Naive thymus-derived CD4-positive, alpha-beta T cell (primary cell): ENCODE measurements at regions not wholly inside any gene's neighbourhood (a gene's known extent, or its start where the extent isn't known, plus 50 kb on each side); places are given as distances from the start of the nearest gene placed in this dataset.
"Not testable (repeated sequence)": the region's sequence is repeated elsewhere in the genome, so short reads cannot be mapped to it uniquely, and the experiment has no call there.

ENCODE experiments used
- ATAC-seq: fragments of 150-1000 bp; cut with Tn5 transposase; 2 replicates; pipeline ENCODE4 v1.10.0; 2021; ENCODE audit warnings: mild to moderate bottlenecking, moderate library complexity
- CTCF ChIA-PET: fragments of 350-600 bp; sonication (Branson Sonifier 250); formaldehyde crosslinking; loops from one replicate; lab custom pipeline; 2021; ENCODE audit warnings: antibody characterized with exemption; lab: Charles Lee
- POLR2A ChIA-PET: fragments of 350-600 bp; sonication (Branson Sonifier 250); formaldehyde crosslinking; loops from one replicate; lab custom pipeline; 2021; ENCODE audit warnings: antibody characterized with exemption, inconsistent platforms; lab: Charles Lee
- DNase-seq, 9 donors: peaks; one replicate each; pipeline versions ENCODE4 v3.0.0 to v3.0.0-alpha.2; 2020 to 2022; ENCODE audit warnings: mixed read lengths in 1 of 9
- H3K27ac ChIP-seq: one replicate; pipeline ENCODE4 v1.7.0; 2013; ENCODE audit warnings: mild to moderate bottlenecking, low read depth, low read length, moderate library complexity
- H3K27me3 ChIP-seq, 2 donors: one replicate each; pipeline ENCODE4 v1.7.0; 2013; ENCODE audit warnings: low read length in 2 of 2, mild to moderate bottlenecking in 2 of 2, moderate library complexity in 2 of 2; ENCODE audit not compliant: control insufficient read depth in 2 of 2, insufficient read depth in 2 of 2
- H3K36me3 ChIP-seq, 3 experiments: 1 replicate in 2 of 3; 2 replicates in 1 of 3; pipeline ENCODE4 v1.7.0; 2013; ENCODE audit warnings: low read length in 3 of 3, mild to moderate bottlenecking in 3 of 3, moderate library complexity in 1 of 3; ENCODE audit not compliant: insufficient read depth in 3 of 3, control insufficient read depth in 2 of 3
- H3K4me1 ChIP-seq, 2 donors: one replicate each; pipeline ENCODE4 v1.7.0; 2013; ENCODE audit warnings: low read length in 2 of 2, mild to moderate bottlenecking in 2 of 2, moderate library complexity in 1 of 2; ENCODE audit not compliant: control insufficient read depth in 2 of 2, insufficient read depth in 2 of 2
- H3K4me3 ChIP-seq: 2 replicates; pipeline ENCODE4 v1.7.0; 2013; ENCODE audit warnings: mild to moderate bottlenecking, low read length
- H3K9me3 ChIP-seq, 3 experiments: 1 replicate in 2 of 3; 2 replicates in 1 of 3; pipeline ENCODE4 v1.7.0; 2013; ENCODE audit warnings: low read length in 3 of 3; ENCODE audit not compliant: control insufficient read depth in 2 of 3
- H3K27ac Mint-ChIP-seq, 9 donors: one replicate each; pipeline ENCODE4 v1.8.0; 2020 to 2022; ENCODE audit warnings: mixed read lengths in 9 of 9, mild to moderate bottlenecking in 8 of 9, moderate library complexity in 5 of 9, inconsistent platforms in 2 of 9
- H3K27me3 Mint-ChIP-seq, 5 donors: one replicate each; pipeline ENCODE4 v1.8.0; 2021 to 2022; ENCODE audit warnings: mixed read lengths in 5 of 5, mild to moderate bottlenecking in 1 of 5
- H3K36me3 Mint-ChIP-seq, 5 donors: one replicate each; pipeline ENCODE4 v1.8.0; 2020 to 2022; ENCODE audit warnings: mixed read lengths in 5 of 5, mild to moderate bottlenecking in 3 of 5, inconsistent platforms in 1 of 5
- H3K4me1 Mint-ChIP-seq, 7 donors: one replicate each; pipeline ENCODE4 v1.8.0; 2020 to 2022; ENCODE audit warnings: mixed read lengths in 7 of 7, mild to moderate bottlenecking in 3 of 7, inconsistent platforms in 1 of 7
- H3K4me3 Mint-ChIP-seq, 10 donors: one replicate each; pipeline ENCODE4 v1.8.0; 2020 to 2022; ENCODE audit warnings: mild to moderate bottlenecking in 10 of 10, mixed read lengths in 10 of 10, moderate library complexity in 6 of 10, inconsistent platforms in 2 of 10
- H3K9me3 Mint-ChIP-seq, 11 donors: one replicate each; pipeline ENCODE4 v1.8.0; 2020 to 2022; ENCODE audit warnings: mixed read lengths in 11 of 11, mild to moderate bottlenecking in 4 of 11, inconsistent platforms in 1 of 11, moderate library complexity in 1 of 11
- intact Hi-C, 2 donors: fragments of 100-400 bp; cut with micrococcal nuclease; formaldehyde crosslinking; loops; one replicate each; pipeline ENCODE4 v1.15.1; 2023

DNA sequence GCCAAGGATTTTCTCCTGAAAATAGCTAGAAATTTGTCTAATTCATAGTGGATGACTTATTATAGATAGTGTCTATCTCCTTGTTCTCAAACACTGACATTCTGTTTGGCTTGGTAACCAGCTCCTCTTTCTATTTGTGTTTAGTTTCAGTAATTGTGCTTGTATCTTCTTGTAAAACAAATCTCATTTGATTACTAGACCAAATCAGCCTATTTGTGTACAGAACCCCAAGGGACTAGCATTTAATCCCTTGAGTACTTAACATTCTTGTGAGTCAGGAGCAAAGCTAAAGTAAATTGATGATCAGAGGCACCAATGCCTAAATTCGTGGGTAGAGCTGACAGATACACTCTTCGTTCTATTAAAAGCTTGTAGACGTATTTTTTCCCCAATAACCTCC is 306.5 kb upstream of the SLITRK3 start:
- peaks cover 6 to 24% (median 10%) of the 10 kb centered on the region in 11 donors for H3K9me3 Mint-ChIP-seq
- H3K27me3 Mint-ChIP-seq, result no peaks in the 10 kb centered on the region
- POLR2A ChIA-PET, result no interaction called here
- Histone ChIP-seq H3K4me3 (no peak overlapping the region), H3K27me3 (no peaks in the 10 kb centered on the region), H3K4me1 (no peaks in the 10 kb centered on the region), H3K36me3 (no peaks in the 10 kb centered on the region), H3K27ac (no peak overlapping the region), H3K9me3 (no peaks in the 10 kb centered on the region)
- no peaks in the 10 kb centered on the region for H3K36me3 Mint-ChIP-seq
- CTCF ChIA-PET, result no interaction called here
- ATAC-seq, result no peak
- no peaks in the 10 kb centered on the region for H3K4me1 Mint-ChIP-seq
- DNase-seq, result no peak
- no peak overlapping the region for H3K4me3 Mint-ChIP-seq
- intact Hi-C loops, result no loop called here
- H3K27ac Mint-ChIP-seq, result no peak overlapping the region

DNA sequence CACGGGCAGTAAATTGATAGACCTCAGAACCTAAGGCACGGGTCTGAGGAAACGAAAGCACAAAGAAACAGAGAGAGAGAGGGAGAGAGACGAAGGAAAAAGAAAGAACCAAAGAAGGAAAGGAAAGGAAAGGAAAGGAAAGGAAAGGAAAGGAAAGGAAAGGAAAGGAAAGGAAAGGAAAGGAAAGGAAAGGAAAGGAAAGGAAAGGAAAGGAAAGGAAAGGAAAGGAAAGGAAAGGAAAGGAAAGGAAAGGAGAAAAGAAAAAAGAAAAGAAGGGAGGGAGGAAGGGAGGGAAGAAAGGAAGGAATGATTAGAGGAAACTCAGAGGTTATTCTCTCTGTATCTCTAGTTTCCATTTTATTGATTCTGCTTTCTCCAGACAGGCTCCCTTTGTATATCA is 302.6 kb upstream of the SLITRK3 start:
- H3K9me3 Mint-ChIP-seq, result peaks cover 0 to 13% (median 2%) of the 10 kb centered on the region in 11 donors
- H3K27me3 ChIP-seq, H3K4me3 ChIP-seq, H3K4me3 Mint-ChIP-seq, DNase-seq, H3K36me3 ChIP-seq, H3K4me1 ChIP-seq, H3K9me3 ChIP-seq, CTCF ChIA-PET, H3K27ac Mint-ChIP-seq, ATAC-seq, H3K36me3 Mint-ChIP-seq, POLR2A ChIA-PET, H3K4me1 Mint-ChIP-seq, H3K27me3 Mint-ChIP-seq, H3K27ac ChIP-seq, intact Hi-C loops: not testable (repeated sequence)

DNA sequence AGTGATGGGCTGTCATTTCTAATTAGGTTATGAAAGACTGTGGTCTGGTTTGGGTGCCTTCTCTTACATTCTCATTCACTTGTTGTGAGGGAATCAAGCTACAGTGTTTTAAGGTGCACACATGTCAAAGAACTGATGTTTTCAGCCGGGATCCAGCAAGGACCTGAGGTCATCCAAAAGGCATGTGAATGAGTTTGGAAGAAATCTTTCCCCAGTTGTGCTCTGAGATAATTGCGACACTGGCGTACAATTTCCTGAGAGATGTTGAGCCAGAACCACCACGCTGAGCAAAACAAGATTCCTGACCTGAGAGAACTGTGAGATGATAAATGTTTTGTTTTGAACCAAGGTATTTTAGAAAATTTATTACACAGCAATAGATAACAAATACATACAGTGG is 295.3 kb upstream of the SLITRK3 start:
- Mint-ChIP-seq H3K9me3 (peaks cover 0 to 20% (median 5%) of the 10 kb centered on the region in 11 donors), H3K4me3 (no peak overlapping the region), H3K36me3 (no peaks in the 10 kb centered on the region), H3K27ac (no peak overlapping the region), H3K4me1 (no peaks in the 10 kb centered on the region), H3K27me3 (no peaks in the 10 kb centered on the region)
- H3K9me3 ChIP-seq, result no peaks in the 10 kb centered on the region
- intact Hi-C loops, result no loop called here
- CTCF ChIA-PET, result no interaction called here
- POLR2A ChIA-PET, result no interaction called here
- ATAC-seq (no peak), DNase-seq (no peak)
- H3K27me3 ChIP-seq, result no peaks in the 10 kb centered on the region
- no peaks in the 10 kb centered on the region for H3K4me1 ChIP-seq
- no peaks in the 10 kb centered on the region for H3K36me3 ChIP-seq
- no peak overlapping the region for H3K4me3 ChIP-seq
- no peak overlapping the region for H3K27ac ChIP-seq

DNA sequence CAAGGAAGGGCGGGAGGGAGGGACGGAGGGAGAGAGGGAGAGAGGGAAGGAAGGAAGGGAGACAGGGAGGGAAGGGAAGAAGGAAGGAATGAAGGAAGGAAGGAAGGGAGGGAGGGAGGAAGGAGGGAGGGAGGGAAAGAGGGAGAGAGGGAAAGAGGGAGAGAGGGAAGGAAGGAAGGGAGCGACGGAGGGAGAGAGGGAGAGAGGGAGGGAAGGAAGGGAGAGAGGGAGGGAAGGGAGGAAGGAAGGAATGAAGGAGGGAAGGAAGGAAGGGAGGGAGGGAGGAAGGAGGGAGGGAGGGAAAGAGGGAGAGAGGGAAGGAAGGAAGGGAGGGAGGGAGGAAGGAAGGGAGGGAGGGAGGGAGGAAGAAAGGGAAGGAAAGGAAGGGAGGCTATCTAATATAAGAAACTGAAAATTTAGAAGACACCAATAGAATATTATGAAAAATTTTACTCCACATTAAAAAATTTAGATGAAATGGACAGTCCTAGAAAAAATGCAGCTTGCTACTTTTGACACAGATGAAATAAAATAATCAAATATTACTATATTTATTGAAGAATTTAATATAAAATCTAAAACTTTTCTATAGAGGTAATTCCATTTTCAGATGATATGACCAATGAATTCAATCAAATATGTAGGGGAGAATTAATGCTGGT is 280.3 kb upstream of the SLITRK3 start:
- Mint-ChIP-seq H3K9me3 (peaks cover 0 to 20% (median 4%) of the 10 kb centered on the region in 11 donors), H3K27me3 (no peaks in the 10 kb centered on the region), H3K36me3 (no peaks in the 10 kb centered on the region), H3K4me3 (no peak overlapping the region), H3K27ac (no peak overlapping the region), H3K4me1 (no peaks in the 10 kb centered on the region)
- H3K4me1 ChIP-seq, result no peaks in the 10 kb centered on the region
- H3K27ac ChIP-seq, result no peak overlapping the region
- intact Hi-C loops, result no loop called here
- DNase-seq (no peak), ATAC-seq (no peak)
- no peaks in the 10 kb centered on the region for H3K9me3 ChIP-seq
- no peaks in the 10 kb centered on the region for H3K36me3 ChIP-seq
- POLR2A ChIA-PET, result no interaction called here
- no peak overlapping the region for H3K4me3 ChIP-seq
- CTCF ChIA-PET, result no interaction called here
- H3K27me3 ChIP-seq, result no peaks in the 10 kb centered on the region

DNA sequence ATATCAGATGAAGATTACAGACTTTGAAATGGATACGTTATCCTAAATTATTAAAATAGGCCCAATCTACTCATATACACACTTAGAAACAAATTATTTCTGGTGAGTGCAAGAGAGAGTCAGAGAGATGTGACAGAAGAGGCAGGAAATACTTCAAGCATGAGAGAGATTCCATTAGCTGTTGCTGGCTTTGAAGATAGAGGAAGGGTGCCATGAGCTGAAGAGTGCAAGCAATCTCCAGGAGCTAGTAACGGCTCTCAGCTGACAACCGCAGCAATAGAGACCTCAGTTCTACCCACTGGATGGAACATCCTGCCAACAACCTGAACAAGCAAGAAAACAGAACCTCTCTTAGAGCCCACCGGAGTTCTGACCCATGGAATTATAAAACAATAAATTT is 270.7 kb upstream of the SLITRK3 start:
- Histone ChIP-seq H3K27me3 (no peaks in the 10 kb centered on the region), H3K4me3 (no peak overlapping the region), H3K27ac (no peak overlapping the region), H3K9me3 (peaks cover 0 to 3% (median 0%) of the 10 kb centered on the region in 3 experiments), H3K36me3 (no peaks in the 10 kb centered on the region), H3K4me1 (no peaks in the 10 kb centered on the region)
- H3K4me3 Mint-ChIP-seq, result no peak overlapping the region
- CTCF ChIA-PET, result no interaction called here
- H3K4me1 Mint-ChIP-seq, result no peaks in the 10 kb centered on the region
- peaks cover 0 to 13% (median 7%) of the 10 kb centered on the region in 11 donors for H3K9me3 Mint-ChIP-seq
- POLR2A ChIA-PET, result no interaction called here
- DNase-seq, result no peak
- intact Hi-C loops, result no loop called here
- ATAC-seq, result no peak
- H3K36me3 Mint-ChIP-seq, result no peaks in the 10 kb centered on the region
- H3K27me3 Mint-ChIP-seq, result no peaks in the 10 kb centered on the region
- no peak overlapping the region for H3K27ac Mint-ChIP-seq

DNA sequence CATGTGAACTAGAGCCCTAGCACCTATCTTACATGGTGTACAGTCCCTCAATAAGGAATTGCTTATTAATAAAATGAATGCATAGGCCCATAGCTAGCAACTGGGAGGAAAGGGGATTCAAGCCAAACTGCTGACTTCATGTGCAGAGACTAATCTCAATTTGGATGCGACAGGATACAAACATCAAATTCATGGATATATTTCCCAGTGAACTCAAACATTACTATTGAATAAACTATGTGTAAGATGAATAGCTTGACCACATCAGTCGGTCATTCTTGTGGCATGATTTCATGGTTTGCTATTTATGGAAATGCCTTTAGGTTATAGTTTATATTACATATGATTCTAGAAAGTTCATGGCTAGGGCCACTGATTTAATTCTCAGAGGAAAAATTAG is 268.6 kb upstream of the SLITRK3 start:
- Histone ChIP-seq H3K4me1 (no peaks in the 10 kb centered on the region), H3K9me3 (peaks cover 0 to 3% (median 0%) of the 10 kb centered on the region in 3 experiments), H3K27me3 (no peaks in the 10 kb centered on the region), H3K36me3 (no peaks in the 10 kb centered on the region), H3K4me3 (no peak overlapping the region), H3K27ac (no peak overlapping the region)
- POLR2A ChIA-PET, result no interaction called here
- peaks cover 0 to 8% (median 4%) of the 10 kb centered on the region in 11 donors for H3K9me3 Mint-ChIP-seq
- no peak overlapping the region for H3K4me3 Mint-ChIP-seq
- H3K4me1 Mint-ChIP-seq, result no peaks in the 10 kb centered on the region
- CTCF ChIA-PET, result no interaction called here
- intact Hi-C loops, result no loop called here
- no peak overlapping the region for H3K27ac Mint-ChIP-seq
- no peaks in the 10 kb centered on the region for H3K27me3 Mint-ChIP-seq
- ATAC-seq (no peak), DNase-seq (no peak)
- H3K36me3 Mint-ChIP-seq, result no peaks in the 10 kb centered on the region

DNA sequence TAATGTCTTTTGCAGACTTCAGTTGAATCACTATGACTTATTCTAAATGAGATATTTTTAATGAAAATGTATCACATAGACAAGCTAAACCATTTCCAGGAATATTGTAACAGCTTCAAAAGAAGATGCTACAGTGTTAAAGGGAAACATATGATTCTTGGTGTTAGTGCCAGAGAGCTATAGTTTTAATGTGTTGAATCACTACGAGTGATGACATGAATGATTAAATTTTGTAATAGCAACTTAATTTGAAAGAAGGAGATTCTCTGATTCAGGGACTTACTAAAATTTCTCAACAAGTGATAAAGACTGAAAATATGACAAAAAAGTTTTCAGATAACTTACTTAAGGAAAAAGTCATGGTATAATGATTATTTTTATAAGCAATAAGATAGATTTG is 267.3 kb upstream of the SLITRK3 start:
- no peak for ATAC-seq
- H3K27ac Mint-ChIP-seq, result no peak overlapping the region
- H3K9me3 Mint-ChIP-seq, result peaks cover 0 to 10% (median 3%) of the 10 kb centered on the region in 11 donors
- DNase-seq, result no peak
- intact Hi-C loops, result no loop called here
- no peaks in the 10 kb centered on the region for H3K27me3 Mint-ChIP-seq
- H3K4me3 ChIP-seq, result no peak overlapping the region
- no peak overlapping the region for H3K27ac ChIP-seq
- peaks cover 0 to 3% (median 0%) of the 10 kb centered on the region in 3 experiments for H3K9me3 ChIP-seq
- no peaks in the 10 kb centered on the region for H3K27me3 ChIP-seq
- POLR2A ChIA-PET, result no interaction called here
- H3K4me1 ChIP-seq, result no peaks in the 10 kb centered on the region
- H3K4me1 Mint-ChIP-seq, result no peaks in the 10 kb centered on the region
- no peaks in the 10 kb centered on the region for H3K36me3 ChIP-seq
- CTCF ChIA-PET, result no interaction called here
- H3K4me3 Mint-ChIP-seq, result no peak overlapping the region
- no peaks in the 10 kb centered on the region for H3K36me3 Mint-ChIP-seq
